ENCODE measurements at regions not wholly inside any gene's neighbourhood (a gene's known extent, or its start where the extent isn't known, plus 50 kb on each side); places are given as distances from the start of the nearest gene placed in this dataset.

DNA sequence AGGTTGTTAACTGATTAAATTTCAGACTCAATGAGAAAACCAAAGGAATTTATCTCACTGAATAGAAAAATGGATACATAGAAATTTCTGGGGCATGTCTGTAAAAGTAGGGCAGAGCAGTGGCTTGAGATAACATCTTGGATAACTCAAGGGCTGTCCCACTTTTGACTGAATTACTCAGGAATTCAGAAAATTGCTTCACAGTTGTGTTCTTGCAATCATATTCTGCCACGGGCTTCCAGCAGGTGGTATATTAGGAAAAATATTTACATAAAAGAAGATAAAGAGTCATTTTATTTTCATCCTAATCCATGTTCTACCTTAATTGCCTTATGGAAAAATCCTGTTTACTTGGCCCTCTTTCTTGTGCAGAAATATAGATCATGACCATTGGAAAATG, 156.4 kb upstream of the AKIRIN2 start:
- H3K9me3 ChIP-seq (ENCODE audit: low read length) = peaks cover 26% of the 10 kb centered on the region
- H3K36me3 ChIP-seq (ENCODE audit: insufficient read depth, low read length) = peaks cover 6% of the 10 kb centered on the region; the same call in 1 of the 2 replicates
- H3K4me3 ChIP-seq (ENCODE audit: low read depth, low read length, poor library complexity, severe bottlenecking) = no peak overlapping the region
- H3K79me2 ChIP-seq (ENCODE audit: insufficient read depth, low read depth, low read length) = no peaks in the 10 kb centered on the region
- H3K4me1 ChIP-seq (ENCODE audit: insufficient read depth, low read length, poor library complexity, severe bottlenecking) = peaks cover 4% of the 10 kb centered on the region
- BruUV-seq (replicated peaks) = no TSS peak
- H4K20me1 ChIP-seq (ENCODE audit: insufficient read depth, low read length) = no peaks in the 10 kb centered on the region
- CTCF ChIA-PET (ENCODE audit: unreplicated experiment) = no interaction called here
- no peak overlapping the region for H3K4me2 ChIP-seq (ENCODE audit: low read length)
- intact Hi-C loops (cut with micrococcal nuclease; ENCODE audit: unreplicated experiment) = no loop called here
- no peak for DNase-seq (ENCODE audit: low spot score)
- H3K9me2 ChIP-seq (ENCODE audit: insufficient read depth, low read length) = no peaks in the 10 kb centered on the region
- POLR2A ChIA-PET = no interaction called here
- H3K27ac ChIP-seq (ENCODE audit: low read depth, low read length, poor library complexity, severe bottlenecking) = no peak overlapping the region
- no peak for TF ChIP-seq EZH2phosphoT487 (IDR thresholded peaks at IDR 0.05; ENCODE audit: borderline replicate concordance, low read depth, low read length)
- TF ChIP-seq, protein P1, sequence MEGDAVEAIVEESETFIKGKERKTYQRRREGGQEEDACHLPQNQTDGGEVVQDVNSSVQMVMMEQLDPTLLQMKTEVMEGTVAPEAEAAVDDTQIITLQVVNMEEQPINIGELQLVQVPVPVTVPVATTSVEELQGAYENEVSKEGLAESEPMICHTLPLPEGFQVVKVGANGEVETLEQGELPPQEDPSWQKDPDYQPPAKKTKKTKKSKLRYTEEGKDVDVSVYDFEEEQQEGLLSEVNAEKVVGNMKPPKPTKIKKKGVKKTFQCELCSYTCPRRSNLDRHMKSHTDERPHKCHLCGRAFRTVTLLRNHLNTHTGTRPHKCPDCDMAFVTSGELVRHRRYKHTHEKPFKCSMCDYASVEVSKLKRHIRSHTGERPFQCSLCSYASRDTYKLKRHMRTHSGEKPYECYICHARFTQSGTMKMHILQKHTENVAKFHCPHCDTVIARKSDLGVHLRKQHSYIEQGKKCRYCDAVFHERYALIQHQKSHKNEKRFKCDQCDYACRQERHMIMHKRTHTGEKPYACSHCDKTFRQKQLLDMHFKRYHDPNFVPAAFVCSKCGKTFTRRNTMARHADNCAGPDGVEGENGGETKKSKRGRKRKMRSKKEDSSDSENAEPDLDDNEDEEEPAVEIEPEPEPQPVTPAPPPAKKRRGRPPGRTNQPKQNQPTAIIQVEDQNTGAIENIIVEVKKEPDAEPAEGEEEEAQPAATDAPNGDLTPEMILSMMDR (conservative IDR thresholded peaks at IDR 0.05; ENCODE audit: low read length) = no peak
- 0 out of 2 replicates have a peak overlapping the region, but pooled peaks have one; percentile 7 for H2AFZ ChIP-seq (ENCODE audit: low read length)

DNA sequence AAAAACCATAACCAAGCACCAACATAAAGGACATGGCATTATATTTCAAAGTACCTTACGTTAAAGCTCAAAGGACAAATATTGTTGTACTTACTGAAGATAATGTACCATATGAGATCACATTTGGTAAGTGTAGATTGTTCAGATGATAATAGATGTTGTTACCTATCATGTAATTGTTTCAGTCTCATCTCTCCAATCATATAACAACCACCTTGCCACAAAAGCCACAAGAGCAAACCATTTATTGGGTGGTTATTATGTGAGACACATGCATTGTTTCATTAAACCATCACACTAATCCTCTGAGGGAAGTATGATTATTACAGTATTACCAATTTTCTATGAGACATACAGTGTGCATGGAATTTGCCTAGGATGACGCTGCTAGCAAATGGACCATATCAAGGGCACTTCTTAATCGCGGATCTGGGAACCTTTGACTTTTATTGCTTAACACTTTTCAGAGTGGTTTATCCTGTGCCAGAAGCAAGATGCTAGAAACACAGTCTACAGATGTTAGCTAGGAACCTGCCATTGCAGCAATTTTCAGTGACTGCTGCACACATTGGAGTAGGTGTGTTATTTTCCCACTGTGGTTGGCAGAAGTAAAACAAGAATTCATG, 149.8 kb upstream of the AKIRIN2 start:
- no peaks in the 10 kb centered on the region for H3K9me2 ChIP-seq (ENCODE audit: insufficient read depth, low read length)
- peaks cover 10% of the 10 kb centered on the region for H3K4me1 ChIP-seq (ENCODE audit: insufficient read depth, low read length, poor library complexity, severe bottlenecking)
- H4K20me1 ChIP-seq (ENCODE audit: insufficient read depth, low read length) = no peaks in the 10 kb centered on the region
- intact Hi-C loops (cut with micrococcal nuclease; ENCODE audit: unreplicated experiment) = no loop called here
- DNase-seq (ENCODE audit: low spot score) = no peak
- H3K27ac ChIP-seq (ENCODE audit: low read depth, low read length, poor library complexity, severe bottlenecking) = no peak overlapping the region
- no TSS peak for BruUV-seq (replicated peaks)
- POLR2A ChIA-PET = interaction anchor here (0.6 to 2.6 kb wide), 6 partner anchors 12 to 66 kb away, joined by 3 to 9 read pairs (median 3); no protein-coding TSS in a partner anchor
- no peak overlapping the region for H2AFZ ChIP-seq (ENCODE audit: low read length)
- no peaks in the 10 kb centered on the region for H3K79me2 ChIP-seq (ENCODE audit: insufficient read depth, low read depth, low read length)
- no peaks in the 10 kb centered on the region for H3K36me3 ChIP-seq (ENCODE audit: insufficient read depth, low read length)
- no peak overlapping the region for H3K4me2 ChIP-seq (ENCODE audit: low read length)
- H3K9me3 ChIP-seq (ENCODE audit: low read length) = peaks cover 8% of the 10 kb centered on the region; the same call in 1 of the 2 replicates
- CTCF ChIA-PET (ENCODE audit: unreplicated experiment) = no interaction called here
- no peak for TF ChIP-seq EZH2phosphoT487 (IDR thresholded peaks at IDR 0.05; ENCODE audit: borderline replicate concordance, low read depth, low read length)
- TF ChIP-seq, protein P1 (conservative IDR thresholded peaks at IDR 0.05; ENCODE audit: low read length) = no peak
- H3K4me3 ChIP-seq (ENCODE audit: low read depth, low read length, poor library complexity, severe bottlenecking) = no peak overlapping the region

DNA sequence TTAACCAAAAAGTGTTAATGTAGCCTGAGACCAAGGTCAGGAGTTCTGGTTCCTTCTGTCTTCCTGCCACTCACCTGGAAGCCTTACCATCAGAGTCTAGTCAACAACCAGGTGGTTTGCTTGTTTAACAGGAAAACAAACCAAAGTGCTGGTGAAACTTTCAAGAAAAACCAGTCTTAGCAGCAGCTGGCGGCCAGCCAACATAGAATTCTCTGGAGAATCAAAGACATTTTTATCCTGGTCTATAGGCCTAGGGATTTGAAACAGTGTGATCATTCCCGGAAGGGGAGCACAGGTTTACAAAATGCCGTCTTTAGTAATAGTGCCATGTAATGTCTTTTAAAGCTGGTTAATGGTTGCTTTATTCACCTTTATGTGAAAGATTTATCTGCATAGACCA, 146.6 kb upstream of the AKIRIN2 start:
- TF ChIP-seq, protein P1 (conservative IDR thresholded peaks at IDR 0.05; ENCODE audit: low read length) = no peak
- no peak for TF ChIP-seq EZH2phosphoT487 (IDR thresholded peaks at IDR 0.05; ENCODE audit: borderline replicate concordance, low read depth, low read length)
- POLR2A ChIA-PET = interaction anchor here (0.6 to 2.6 kb wide), 9 partner anchors 11 to 1508 kb away, joined by 3 to 12 read pairs (median 4); no protein-coding TSS in a partner anchor
- no TSS peak for BruUV-seq (replicated peaks)
- peaks cover 10% of the 10 kb centered on the region for H3K4me1 ChIP-seq (ENCODE audit: insufficient read depth, low read length, poor library complexity, severe bottlenecking)
- H3K4me2 ChIP-seq (ENCODE audit: low read length) = no peak overlapping the region
- H3K9me3 ChIP-seq (ENCODE audit: low read length) = no peaks in the 10 kb centered on the region
- intact Hi-C loops (cut with micrococcal nuclease; ENCODE audit: unreplicated experiment) = no loop called here
- peak overlapping the region; percentile 27; the same call in 1 of the 2 replicates for H2AFZ ChIP-seq (ENCODE audit: low read length)
- H3K36me3 ChIP-seq (ENCODE audit: insufficient read depth, low read length) = no peaks in the 10 kb centered on the region
- no peaks in the 10 kb centered on the region for H3K79me2 ChIP-seq (ENCODE audit: insufficient read depth, low read depth, low read length)
- DNase-seq (ENCODE audit: low spot score) = no peak
- H3K27ac ChIP-seq (ENCODE audit: low read depth, low read length, poor library complexity, severe bottlenecking) = no peak overlapping the region
- H3K9me2 ChIP-seq (ENCODE audit: insufficient read depth, low read length) = no peaks in the 10 kb centered on the region
- H4K20me1 ChIP-seq (ENCODE audit: insufficient read depth, low read length) = no peaks in the 10 kb centered on the region
- H3K4me3 ChIP-seq (ENCODE audit: low read depth, low read length, poor library complexity, severe bottlenecking) = no peak overlapping the region
- CTCF ChIA-PET (ENCODE audit: unreplicated experiment) = interaction anchor here (1.0 kb wide), 1 partner anchor 60 kb away, joined by 3 read pairs; no protein-coding TSS in a partner anchor
